ENCODE measurements at regions not wholly inside any gene's neighbourhood (a gene's known extent, or its start where the extent isn't known, plus 50 kb on each side); places are given as distances from the start of the nearest gene placed in this dataset.
"Not testable (repeated sequence)": the region's sequence is repeated elsewhere in the genome, so short reads cannot be mapped to it uniquely, and the experiment has no call there.

- no peak for DNase-seq
Observed at GRCh38 chr2:43068631-43069517, 157.5 kb downstream of the ZFP36L2 start.

GRCh38 chr2:43068041-43068533 lies 158.3 kb downstream of the ZFP36L2 start:
- no peak for DNase-seq

GRCh38 chr2:43067254-43068040 lies 159.0 kb downstream of the ZFP36L2 start:
- DNase-seq, result no peak

- not testable (repeated sequence) for DNase-seq
Observed at GRCh38 chr2:43066541-43067253, 159.7 kb downstream of the ZFP36L2 start.

GRCh38 chr2:43065871-43066270 lies 160.5 kb downstream of the ZFP36L2 start:
- no peak for DNase-seq

GRCh38 chr2:43065036-43065435 lies 161.4 kb downstream of the ZFP36L2 start:
- DNase-seq, result no peak

GRCh38 chr2:43063096-43063495 lies 163.3 kb downstream of the ZFP36L2 start:
- DNase-seq, result not testable (repeated sequence)

GRCh38 chr2:43062058-43062457 lies 164.3 kb downstream of the ZFP36L2 start:
- DNase-seq, result no peak

GRCh38 chr2:43060390-43061016 lies 165.9 kb downstream of the ZFP36L2 start:
- no peak for DNase-seq

GRCh38 chr2:43059183-43059897 lies 167.1 kb downstream of the ZFP36L2 start:
- peak; percentile 63 for DNase-seq

- DNase-seq, result no peak
Observed at GRCh38 chr2:43058726-43059110, 167.7 kb downstream of the ZFP36L2 start.

- DNase-seq, result no peak
Observed at GRCh38 chr2:43057742-43058725, 168.4 kb downstream of the ZFP36L2 start.

- DNase-seq, result no peak
Observed at GRCh38 chr2:43057026-43057741, 169.2 kb downstream of the ZFP36L2 start.

- no peak for DNase-seq
Observed at GRCh38 chr2:43055985-43056384, 170.4 kb downstream of the ZFP36L2 start.

- DNase-seq, result no peak
Observed at GRCh38 chr2:43055086-43055912, 171.1 kb downstream of the ZFP36L2 start.

GRCh38 chr2:43054367-43054766 lies 172.0 kb downstream of the ZFP36L2 start:
- no peak for DNase-seq

GRCh38 chr2:43052944-43053306 lies 173.5 kb downstream of the ZFP36L2 start:
- DNase-seq, result no peak

- no peak for DNase-seq
Observed at GRCh38 chr2:43052204-43052943, 174.0 kb downstream of the ZFP36L2 start.
